ENCODE measurements at regions not wholly inside any gene's neighbourhood (a gene's known extent, or its start where the extent isn't known, plus 50 kb on each side); places are given as distances from the start of the nearest gene placed in this dataset.

- no peak for ATAC-seq
- TF ChIP-seq PPARA (CRISPR knock-in tag; IDR thresholded peaks at IDR 0.05; ENCODE audit: borderline replicate concordance) (no peak), ESRRG (CRISPR knock-in tag; IDR thresholded peaks at IDR 0.05) (no peak), ZC3H10 (CRISPR knock-in tag; IDR thresholded peaks at IDR 0.05) (no peak), TOX (CRISPR knock-in tag; IDR thresholded peaks at IDR 0.05; ENCODE audit: borderline replicate concordance) (no peak)
Measured at GRCh38 chr11:134466610-134467567, 54.8 kb upstream of the B3GAT1 start.

GRCh38 chr11:134466156-134466555 lies 54.1 kb upstream of the B3GAT1 start:
- ATAC-seq, result no peak
- TF ChIP-seq ZFP3 (CRISPR knock-in tag; IDR thresholded peaks at IDR 0.05) (no peak), BACH2 (CRISPR knock-in tag; IDR thresholded peaks at IDR 0.05; ENCODE audit: borderline replicate concordance) (no peak), TSHZ2 (CRISPR knock-in tag; IDR thresholded peaks at IDR 0.05) (no peak), GLIS3 (CRISPR knock-in tag; IDR thresholded peaks at IDR 0.05) (no peak), ISL1 (CRISPR knock-in tag; IDR thresholded peaks at IDR 0.05) (no peak), CREB5 (CRISPR knock-in tag; IDR thresholded peaks at IDR 0.05; ENCODE audit: low read depth) (no peak), ZNF70 (CRISPR knock-in tag; IDR thresholded peaks at IDR 0.05) (no peak), PPARA (CRISPR knock-in tag; IDR thresholded peaks at IDR 0.05; ENCODE audit: borderline replicate concordance) (no peak), ARNTL (CRISPR knock-in tag; IDR thresholded peaks at IDR 0.05; ENCODE audit: borderline replicate concordance, low read depth) (no peak), PATZ1 (CRISPR knock-in tag; IDR thresholded peaks at IDR 0.05; ENCODE audit: borderline replicate concordance) (no peak), ESRRG (CRISPR knock-in tag; IDR thresholded peaks at IDR 0.05) (no peak), ZNF8 (CRISPR knock-in tag; IDR thresholded peaks at IDR 0.05) (no peak), RARB (CRISPR knock-in tag; IDR thresholded peaks at IDR 0.05) (no peak), TOX (CRISPR knock-in tag; IDR thresholded peaks at IDR 0.05; ENCODE audit: borderline replicate concordance) (no peak), ZFP30 (CRISPR knock-in tag; IDR thresholded peaks at IDR 0.05) (no peak), POU6F1 (CRISPR knock-in tag; IDR thresholded peaks at IDR 0.05; ENCODE audit: borderline replicate concordance, low read depth) (no peak), CSDC2 (CRISPR knock-in tag; IDR thresholded peaks at IDR 0.05) (no peak), OSR1 (CRISPR knock-in tag; IDR thresholded peaks at IDR 0.05) (no peak)

GRCh38 chr11:134464981-134465730 lies 53.1 kb upstream of the B3GAT1 start:
- ATAC-seq, result no peak
- TF ChIP-seq TCF4 (CRISPR knock-in tag; IDR thresholded peaks at IDR 0.05; ENCODE audit: borderline replicate concordance), result no peak
- TF ChIP-seq RARB (CRISPR knock-in tag; IDR thresholded peaks at IDR 0.05), result no peak
- no peak for TF ChIP-seq CSDC2 (CRISPR knock-in tag; IDR thresholded peaks at IDR 0.05)
- TF ChIP-seq OSR1 (CRISPR knock-in tag; IDR thresholded peaks at IDR 0.05), result no peak
- no peak for TF ChIP-seq ZNF70 (CRISPR knock-in tag; IDR thresholded peaks at IDR 0.05)
- no peak for TF ChIP-seq ESRRG (CRISPR knock-in tag; IDR thresholded peaks at IDR 0.05)
- no peak for TF ChIP-seq SNAI2 (CRISPR knock-in tag; IDR thresholded peaks at IDR 0.05)
- no peak for TF ChIP-seq CSRNP3 (CRISPR knock-in tag; IDR thresholded peaks at IDR 0.05)
- TF ChIP-seq CREB5 (CRISPR knock-in tag; IDR thresholded peaks at IDR 0.05; ENCODE audit: low read depth), result no peak
- TF ChIP-seq ZFP30 (CRISPR knock-in tag; IDR thresholded peaks at IDR 0.05), result no peak
- TF ChIP-seq BACH2 (CRISPR knock-in tag; IDR thresholded peaks at IDR 0.05; ENCODE audit: borderline replicate concordance), result no peak
